NCI-H2196 (cell line): ENCODE measurements at regions not wholly inside any gene's neighbourhood (a gene's known extent, or its start where the extent isn't known, plus 50 kb on each side); places are given as distances from the start of the nearest gene placed in this dataset.

Experiments
- DNase-seq: peaks from one replicate; lab custom pipeline; 2025; ENCODE audit not compliant: unreplicated experiment; lab: John Stamatoyannopoulos, UW

GRCh38 chr18:57243624-57244179 is 96.8 kb downstream of the BOD1L2 start:
- DNase-seq = no peak

- DNase-seq = no peak
Measured at GRCh38 chr18:57249179-57249578, 102.3 kb downstream of the BOD1L2 start.

GRCh38 chr18:57249883-57250282 is 102.5 kb upstream of the ST8SIA3 start:
- no peak for DNase-seq

- no peak for DNase-seq
Measured at GRCh38 chr18:57251747-57252146, 100.6 kb upstream of the ST8SIA3 start.

- no peak for DNase-seq
Measured at GRCh38 chr18:57253903-57254302, 98.5 kb upstream of the ST8SIA3 start.

- DNase-seq = no peak
Measured at GRCh38 chr18:57258131-57258777, 94.1 kb upstream of the ST8SIA3 start.

GRCh38 chr18:57267368-57267925 is 84.9 kb upstream of the ST8SIA3 start:
- DNase-seq = no peak

GRCh38 chr18:57269756-57270155 is 82.6 kb upstream of the ST8SIA3 start:
- DNase-seq = no peak

GRCh38 chr18:57270156-57270555 is 82.2 kb upstream of the ST8SIA3 start:
- no peak for DNase-seq

- DNase-seq = no peak
Measured at GRCh38 chr18:57273194-57273593, 79.2 kb upstream of the ST8SIA3 start.

- DNase-seq = no peak
Measured at GRCh38 chr18:57275111-57275510, 77.2 kb upstream of the ST8SIA3 start.

- DNase-seq = no peak
Measured at GRCh38 chr18:57276829-57277228, 75.5 kb upstream of the ST8SIA3 start.

- DNase-seq = no peak
Measured at GRCh38 chr18:57278933-57279332, 73.4 kb upstream of the ST8SIA3 start.

- DNase-seq = no peak
Measured at GRCh38 chr18:57281519-57281918, 70.8 kb upstream of the ST8SIA3 start.

- no peak for DNase-seq
Measured at GRCh38 chr18:57286949-57287348, 65.4 kb upstream of the ST8SIA3 start.

- no peak for DNase-seq
Measured at GRCh38 chr18:57287766-57288165, 64.6 kb upstream of the ST8SIA3 start.

- DNase-seq = no peak
Measured at GRCh38 chr18:57294547-57294946, 57.8 kb upstream of the ST8SIA3 start.

- DNase-seq = no peak
Measured at GRCh38 chr18:57296336-57296735, 56.0 kb upstream of the ST8SIA3 start.

- no peak for DNase-seq
Measured at GRCh38 chr18:57297306-57297705, 55.1 kb upstream of the ST8SIA3 start.

- DNase-seq = no peak
Measured at GRCh38 chr18:57299931-57300330, 52.4 kb upstream of the ST8SIA3 start.

- DNase-seq = no peak
Measured at GRCh38 chr18:57301573-57302559, 50.5 kb upstream of the ST8SIA3 start.
